HG02763 (cell line): ENCODE measurements at regions not wholly inside any gene's neighbourhood (a gene's known extent, or its start where the extent isn't known, plus 50 kb on each side); places are given as distances from the start of the nearest gene placed in this dataset.

ENCODE experiments used
- ATAC-seq: cut with Tn5 transposase; IDR thresholded peaks from one replicate; pipeline ENCODE4 v1.9.1; 2021; ENCODE audit warnings: mild to moderate bottlenecking, moderate library complexity; ENCODE audit not compliant: unreplicated experiment

GRCh38 chr10:109529258-109529657, 394.1 kb downstream of the XPNPEP1 start:
- no peak for ATAC-seq

- no peak for ATAC-seq
Measured at GRCh38 chr10:109517748-109518147, 405.6 kb downstream of the XPNPEP1 start.

DNA sequence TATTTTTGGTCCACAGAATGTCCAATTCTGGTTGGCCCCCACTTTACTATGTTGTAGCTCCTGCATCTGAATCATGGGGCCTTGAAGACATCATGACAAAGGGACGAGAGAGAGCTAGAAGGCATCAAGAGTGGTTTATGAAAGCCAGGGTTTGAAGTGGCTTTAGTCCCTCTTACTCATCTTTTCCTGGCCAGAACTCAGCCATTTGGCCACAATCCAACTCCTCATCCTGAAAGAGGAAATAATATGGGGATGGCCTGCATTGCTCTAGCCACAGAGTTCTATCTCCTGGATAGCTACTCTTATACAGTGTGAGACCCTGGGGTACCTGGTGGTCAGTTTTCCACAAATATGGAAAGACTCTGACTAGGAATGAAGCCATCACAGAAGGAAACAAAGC, 418.9 kb downstream of the XPNPEP1 start:
- no peak for ATAC-seq

GRCh38 chr10:109487691-109488090, 435.6 kb downstream of the XPNPEP1 start:
- no peak for ATAC-seq

- ATAC-seq, result no peak
Measured at GRCh38 chr10:109480836-109481235, 442.5 kb downstream of the XPNPEP1 start.

GRCh38 chr10:109475711-109476421, 447.4 kb downstream of the XPNPEP1 start:
- ATAC-seq, result no peak

DNA sequence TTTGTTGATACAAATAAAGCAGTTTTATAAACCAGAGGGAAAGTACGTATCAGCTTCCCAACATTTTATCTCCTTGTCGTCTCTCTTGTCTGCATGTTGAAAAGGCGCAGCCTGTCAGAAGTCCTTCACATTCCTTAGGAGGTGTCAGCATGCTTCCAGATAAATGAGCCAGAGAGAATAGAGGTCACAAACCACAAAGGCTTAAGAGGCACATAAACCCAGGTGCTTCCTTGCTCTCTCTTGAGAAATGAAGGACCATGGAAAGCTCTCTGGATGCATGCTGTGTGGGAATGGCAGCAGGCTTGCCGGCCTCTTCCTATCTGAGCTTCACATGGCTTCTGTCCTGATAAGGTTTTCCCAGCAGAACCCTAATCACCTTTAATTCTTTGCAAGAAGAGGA, 448.5 kb downstream of the XPNPEP1 start:
- no peak for ATAC-seq

- no peak for ATAC-seq
Measured at GRCh38 chr10:109474261-109474660, 449.1 kb downstream of the XPNPEP1 start.

DNA sequence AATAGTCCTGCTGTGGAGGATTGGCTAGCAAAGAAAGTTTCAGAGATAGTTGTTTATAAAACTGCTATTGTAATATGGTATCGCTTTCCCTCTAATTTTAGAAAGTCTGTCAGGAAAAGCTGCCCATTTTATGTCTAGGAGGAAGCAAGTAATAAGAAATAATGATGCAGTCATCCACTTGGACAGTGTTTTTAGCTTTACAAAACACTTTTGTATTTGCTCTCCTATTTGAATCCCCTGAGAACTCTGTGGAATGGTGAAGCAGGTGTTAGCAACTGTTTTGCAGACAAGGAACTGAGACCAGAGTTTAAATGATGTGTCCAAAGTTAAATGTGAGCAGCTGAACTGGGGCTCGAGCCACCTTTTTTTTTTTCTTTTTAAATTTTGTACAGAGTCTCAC, 455.8 kb downstream of the XPNPEP1 start:
- ATAC-seq, result no peak

DNA sequence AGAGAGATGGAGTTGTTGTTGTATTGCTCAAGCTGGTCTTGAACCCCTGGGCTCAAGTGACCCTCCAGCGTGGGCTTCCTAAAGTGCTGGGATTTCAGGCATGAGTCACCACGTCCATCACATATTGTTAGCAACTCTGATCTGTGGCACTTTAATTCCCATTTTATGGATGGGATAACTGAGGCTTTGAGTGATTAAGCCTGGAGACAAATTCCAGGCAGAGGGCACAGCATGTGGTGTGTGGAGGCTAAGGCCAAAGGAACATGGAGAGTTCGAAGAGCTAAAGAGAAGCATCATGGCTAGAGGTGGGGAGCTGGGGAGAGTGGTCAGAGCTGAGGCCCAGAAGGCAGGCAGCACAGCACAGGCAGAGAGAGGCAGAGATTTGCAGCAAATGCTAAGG, 458.4 kb downstream of the XPNPEP1 start:
- ATAC-seq, result no peak

- no peak for ATAC-seq
Measured at GRCh38 chr10:109457302-109457638, 466.0 kb downstream of the XPNPEP1 start.

DNA sequence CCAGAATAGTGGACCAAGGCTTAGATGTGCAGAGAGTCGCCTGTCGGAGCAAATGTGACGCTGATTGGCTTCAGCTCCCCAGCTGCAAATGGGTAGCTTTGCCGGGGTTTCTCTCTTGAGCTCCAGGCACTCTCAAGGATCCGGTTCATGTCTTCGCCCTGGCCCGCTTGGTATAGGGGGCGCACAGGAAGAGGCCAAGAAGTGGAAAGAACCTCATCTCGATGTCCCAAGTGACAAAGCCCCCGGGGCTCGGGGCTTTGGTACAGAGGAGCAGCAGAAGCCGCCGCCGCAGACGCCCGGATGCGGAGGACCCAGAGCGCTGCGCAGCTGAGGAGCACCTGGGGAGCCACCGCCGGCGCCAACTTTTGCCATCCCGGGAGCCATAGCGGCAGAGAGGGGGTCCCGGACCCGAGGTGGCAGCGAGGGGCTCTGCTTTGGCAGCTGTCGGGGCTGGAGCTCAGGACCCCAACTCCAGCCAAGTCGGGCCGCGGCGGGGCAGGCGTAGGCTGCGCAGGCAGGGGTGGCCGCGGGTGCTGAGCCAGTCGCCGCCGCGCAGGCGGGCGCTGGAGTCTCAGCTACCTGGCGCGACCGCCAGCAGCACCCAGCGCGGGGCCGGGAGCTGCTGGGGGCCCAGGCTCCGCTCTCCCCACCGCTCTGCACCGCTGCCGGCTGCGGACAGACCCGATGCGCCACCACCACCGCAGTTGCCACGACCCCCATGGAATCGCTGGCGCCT, 466.6 kb downstream of the XPNPEP1 start:
- no peak for ATAC-seq

GRCh38 chr10:109454691-109455090, 468.6 kb downstream of the XPNPEP1 start:
- no peak for ATAC-seq

DNA sequence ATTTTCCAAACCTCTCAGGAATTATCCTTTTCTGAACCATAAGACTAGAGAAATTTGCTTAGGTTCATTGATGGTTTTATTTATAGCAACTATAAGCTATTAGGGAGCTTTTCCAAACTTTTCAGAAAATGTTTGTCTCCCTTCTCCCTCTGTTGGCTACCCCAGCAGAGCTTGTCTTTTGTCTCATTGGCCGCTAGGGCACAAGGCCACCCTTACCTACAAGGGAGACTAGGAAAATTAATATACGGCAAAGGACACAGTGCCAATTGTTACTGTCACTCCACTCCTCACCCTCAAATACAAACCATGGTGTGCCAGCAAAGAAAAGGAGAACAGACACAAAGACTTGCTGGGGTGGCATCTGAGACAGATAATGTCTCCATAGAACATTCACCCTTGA, 471.4 kb downstream of the XPNPEP1 start:
- no peak for ATAC-seq

- ATAC-seq, result no peak
Measured at GRCh38 chr10:109450702-109451101, 472.6 kb downstream of the XPNPEP1 start.

GRCh38 chr10:109433434-109433833, 489.9 kb downstream of the XPNPEP1 start:
- no peak for ATAC-seq

DNA sequence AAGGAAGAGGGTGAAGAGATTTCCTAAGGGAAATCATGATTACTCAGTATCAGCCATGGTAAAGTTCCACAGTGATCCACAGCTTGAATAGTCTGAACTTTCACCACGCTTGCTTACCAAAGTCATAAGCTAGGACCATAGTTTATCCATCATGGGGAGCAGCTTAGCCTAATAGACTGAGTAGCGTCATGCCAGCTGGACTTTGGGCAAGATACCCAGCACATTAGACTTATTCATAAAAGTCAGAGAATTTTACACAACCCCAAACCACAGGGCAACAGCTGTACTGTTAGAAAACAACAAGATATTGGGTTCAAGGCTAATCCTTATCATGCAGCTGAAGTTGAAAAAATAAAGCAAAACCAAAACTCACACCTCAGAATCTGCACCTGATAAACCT, 491.0 kb downstream of the XPNPEP1 start:
- ATAC-seq, result no peak

DNA sequence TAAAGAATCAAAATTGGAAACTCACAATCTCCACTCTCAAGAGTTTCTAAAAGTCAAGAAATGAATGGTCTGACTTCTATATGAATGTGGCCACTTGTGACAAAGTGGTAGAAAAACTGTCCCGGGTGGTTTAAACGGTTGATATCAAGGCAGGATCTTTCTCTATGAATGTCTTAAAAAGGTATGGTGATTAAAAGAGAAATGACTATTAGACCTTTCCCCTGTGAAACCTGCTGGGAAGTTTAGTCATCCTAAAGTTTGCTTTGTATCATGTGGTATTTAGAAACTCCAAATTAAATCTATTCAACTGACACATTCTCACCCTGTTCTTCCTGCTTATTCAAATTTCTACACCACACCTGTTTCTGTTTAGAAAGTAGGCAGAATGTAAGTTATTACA, 492.5 kb downstream of the XPNPEP1 start:
- no peak for ATAC-seq

DNA sequence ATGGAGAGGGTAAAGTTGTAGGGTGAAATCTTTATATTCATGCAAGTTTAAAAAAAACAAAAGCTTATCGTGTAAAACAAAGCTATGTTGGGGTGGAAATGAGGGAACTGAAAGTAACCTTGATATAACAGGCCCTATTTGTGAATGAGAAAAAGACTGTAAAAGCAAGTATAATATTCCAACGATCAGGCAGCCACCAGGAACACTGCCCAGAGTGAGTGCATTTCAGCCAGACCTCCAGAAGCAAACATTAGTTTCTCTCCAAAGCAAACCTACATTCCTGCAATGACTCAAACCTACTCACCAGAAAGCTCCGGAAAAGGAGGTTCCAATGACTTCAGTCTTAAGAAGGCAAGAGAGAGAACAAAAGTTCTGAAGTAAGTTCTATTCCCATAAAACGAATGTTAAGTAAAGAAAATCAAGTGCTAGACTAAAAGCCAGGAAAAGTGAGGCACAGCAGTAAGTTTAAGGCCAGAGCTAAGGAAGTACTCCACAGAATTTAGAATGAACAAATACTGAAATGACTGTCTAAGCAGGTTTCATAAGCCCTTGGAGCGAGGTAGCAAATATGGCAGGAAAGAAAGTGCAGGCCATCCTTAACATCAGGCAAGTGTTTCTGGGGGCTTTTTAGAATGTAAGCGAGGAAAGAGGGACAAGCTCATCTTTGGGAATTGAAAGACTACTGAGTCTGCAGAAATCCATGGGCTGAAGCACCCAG, 493.1 kb downstream of the XPNPEP1 start:
- ATAC-seq, result no peak

- no peak for ATAC-seq
Measured at GRCh38 chr10:109428775-109429491, 494.4 kb downstream of the XPNPEP1 start.

- ATAC-seq, result no peak
Measured at GRCh38 chr10:109427411-109427810, 495.9 kb downstream of the XPNPEP1 start.
